ENCODE measurements at regions not wholly inside any gene's neighbourhood (a gene's known extent, or its start where the extent isn't known, plus 50 kb on each side); places are given as distances from the start of the nearest gene placed in this dataset.

GRCh38 chr15:69637818-69638217 lies 185.2 kb downstream of the RPLP1 start:
- no peak for TF ChIP-seq POLR2A (IDR thresholded peaks at IDR 0.05)
- TF ChIP-seq POLR2AphosphoS5 (IDR thresholded peaks at IDR 0.05; ENCODE audit: insufficient read depth in 1 of 2, low read depth in 1 of 2), result no peak
- no peak for TF ChIP-seq CTCF (IDR thresholded peaks at IDR 0.05)
- H3K27me3 ChIP-seq, result no peaks in the 10 kb centered on the region
- no peaks in the 10 kb centered on the region for H3K36me3 ChIP-seq
- no peak overlapping the region for H3K4me3 ChIP-seq
- H3K27ac ChIP-seq, result no peak overlapping the region
- no peaks in the 10 kb centered on the region for H3K9me3 ChIP-seq
- no peaks in the 10 kb centered on the region for H3K4me1 ChIP-seq
- intact Hi-C loops (cut with DNase I), result no loop called here
- peak; percentile 54 to 72 for DNase-seq (ENCODE audit: extremely low spot score in 2 of 2)

- Histone ChIP-seq H3K27me3 (no peaks in the 10 kb centered on the region), H3K36me3 (no peaks in the 10 kb centered on the region), H3K4me3 (no peak overlapping the region), H3K9me3 (no peaks in the 10 kb centered on the region), H3K27ac (no peak overlapping the region), H3K4me1 (no peaks in the 10 kb centered on the region)
- intact Hi-C loops (cut with DNase I), result no loop called here
- TF ChIP-seq CTCF (IDR thresholded peaks at IDR 0.05) (no peak), POLR2A (IDR thresholded peaks at IDR 0.05) (no peak), POLR2AphosphoS5 (IDR thresholded peaks at IDR 0.05; ENCODE audit: insufficient read depth in 1 of 2, low read depth in 1 of 2) (no peak)
- DNase-seq (ENCODE audit: extremely low spot score in 2 of 2), result peak; percentile 27 to 28
These were observed 190.9 kb downstream of the RPLP1 start for GRCh38 chr15:69643476-69643875.

- Histone ChIP-seq H3K27ac (no peak overlapping the region), H3K36me3 (no peaks in the 10 kb centered on the region), H3K4me1 (no peaks in the 10 kb centered on the region), H3K4me3 (no peak overlapping the region), H3K27me3 (no peaks in the 10 kb centered on the region), H3K9me3 (no peaks in the 10 kb centered on the region)
- intact Hi-C loops (cut with DNase I), result no loop called here
- DNase-seq (ENCODE audit: extremely low spot score in 2 of 2), result no peak
- TF ChIP-seq CTCF (IDR thresholded peaks at IDR 0.05) (no peak), POLR2A (IDR thresholded peaks at IDR 0.05) (no peak), POLR2AphosphoS5 (IDR thresholded peaks at IDR 0.05; ENCODE audit: insufficient read depth in 1 of 2, low read depth in 1 of 2) (no peak)
These were observed 191.4 kb downstream of the RPLP1 start for GRCh38 chr15:69643971-69644370.

GRCh38 chr15:69644876-69645275 lies 192.3 kb downstream of the RPLP1 start:
- intact Hi-C loops (cut with DNase I), result no loop called here

GRCh38 chr15:69647142-69647513 lies 194.5 kb downstream of the RPLP1 start:
- H3K4me3 ChIP-seq, result no peak overlapping the region
- no peak overlapping the region for H3K27ac ChIP-seq
- peak; percentile 60 to 61 for DNase-seq (ENCODE audit: extremely low spot score in 2 of 2)
- TF ChIP-seq POLR2A (IDR thresholded peaks at IDR 0.05) (no peak), POLR2AphosphoS5 (IDR thresholded peaks at IDR 0.05; ENCODE audit: insufficient read depth in 1 of 2, low read depth in 1 of 2) (no peak), CTCF (IDR thresholded peaks at IDR 0.05) (no peak)
- no peaks in the 10 kb centered on the region for H3K9me3 ChIP-seq
- no peaks in the 10 kb centered on the region for H3K36me3 ChIP-seq
- intact Hi-C loops (cut with DNase I), result no loop called here
- no peaks in the 10 kb centered on the region for H3K27me3 ChIP-seq
- no peaks in the 10 kb centered on the region for H3K4me1 ChIP-seq

More at GRCh38 chr15:69644876-69645275, 192.3 kb downstream of the RPLP1 start:
- Histone ChIP-seq H3K27ac (no peak overlapping the region), H3K36me3 (no peaks in the 10 kb centered on the region), H3K4me3 (no peak overlapping the region), H3K9me3 (no peaks in the 10 kb centered on the region), H3K27me3 (no peaks in the 10 kb centered on the region), H3K4me1 (no peaks in the 10 kb centered on the region)
- TF ChIP-seq CTCF (IDR thresholded peaks at IDR 0.05), result no peak
- TF ChIP-seq POLR2AphosphoS5 (IDR thresholded peaks at IDR 0.05; ENCODE audit: insufficient read depth in 1 of 2, low read depth in 1 of 2), result no peak
- TF ChIP-seq POLR2A (IDR thresholded peaks at IDR 0.05), result no peak
- DNase-seq (ENCODE audit: extremely low spot score in 2 of 2), result no peak

Measured in vagina (tissue), 2 donors.